GM23338 (cell line): ENCODE measurements at regions not wholly inside any gene's neighbourhood (a gene's known extent, or its start where the extent isn't known, plus 50 kb on each side); places are given as distances from the start of the nearest gene placed in this dataset.

Source experiments
- ATAC-seq: fragments of 200-7000 bp; cut with Tn5 transposase; 3 replicates; pipeline ENCODE4 v1.9.1; 2020
- DNase-seq: peaks from one replicate; pipeline ENCODE4 v3.0.0-alpha.2; 2015; ENCODE audit warnings: low spot score
- H2AFZ ChIP-seq: fragments of 200-600 bp; sonication (generic); 2 replicates; pipeline ENCODE4 v1.8.0; 2016; ENCODE audit warnings: antibody characterized with exemption, mild to moderate bottlenecking, moderate library complexity
- H3F3A ChIP-seq: fragments of 200-600 bp; sonication (generic); replicated peaks from 2 replicates; pipeline ENCODE4 v1.8.0; 2017; ENCODE audit warnings: antibody characterized with exemption, mixed run types, low read depth
- H3K27ac ChIP-seq: fragments of 200-600 bp; sonication (generic); 2 replicates; pipeline ENCODE4 v1.6.1; 2016; ENCODE audit warnings: low read depth
- H3K27me3 ChIP-seq: fragments of 200-600 bp; sonication (generic); 2 replicates; pipeline ENCODE4 v1.8.0; 2016; ENCODE audit warnings: mild to moderate bottlenecking, mixed run types, moderate library complexity; ENCODE audit not compliant: insufficient read depth
- H3K36me3 ChIP-seq: fragments of 200-600 bp; sonication (generic); 2 replicates; pipeline ENCODE4 v1.8.0; 2016; ENCODE audit warnings: mild to moderate bottlenecking; ENCODE audit not compliant: insufficient read depth
- H3K4me1 ChIP-seq: fragments of 200-600 bp; sonication (generic); 2 replicates; pipeline ENCODE4 v1.8.0; 2016; ENCODE audit warnings: mild to moderate bottlenecking, moderate library complexity; ENCODE audit not compliant: insufficient read depth
- H3K4me2 ChIP-seq: fragments of 200-600 bp; sonication (generic); 2 replicates; pipeline ENCODE4 v1.7.1; 2017; ENCODE audit warnings: mixed run types
- H3K4me3 ChIP-seq: fragments of 200-600 bp; sonication (generic); 2 replicates; pipeline ENCODE4 v1.6.1; 2016; ENCODE audit warnings: mixed run types
- H3K79me2 ChIP-seq: fragments of 200-600 bp; sonication (generic); replicated peaks from 2 replicates; pipeline ENCODE4 v1.8.0; 2017; ENCODE audit warnings: mild to moderate bottlenecking; ENCODE audit not compliant: insufficient read depth
- H3K9me2 ChIP-seq: fragments of 200-600 bp; sonication (generic); 2 replicates; pipeline ENCODE4 v1.8.0; 2017; ENCODE audit not compliant: insufficient read depth
- H4K20me1 ChIP-seq: fragments of 200-600 bp; sonication (generic); replicated peaks from 2 replicates; pipeline ENCODE4 v1.8.0; 2017; ENCODE audit warnings: mild to moderate bottlenecking; ENCODE audit not compliant: insufficient read depth
- H3K27ac Mint-ChIP-seq: 2 replicates; pipeline ENCODE4 v1.8.0; 2020; ENCODE audit warnings: inconsistent platforms, mild to moderate bottlenecking, moderate library complexity, mixed read lengths
- H3K27me3 Mint-ChIP-seq: 3 replicates; pipeline ENCODE4 v1.8.0; 2022; ENCODE audit warnings: low read depth, mild to moderate bottlenecking, moderate library complexity, mixed read lengths, inconsistent platforms; ENCODE audit not compliant: insufficient read depth, poor library complexity
- H3K36me3 Mint-ChIP-seq: 3 replicates; pipeline ENCODE4 v1.8.0; 2021; ENCODE audit warnings: low read depth, mild to moderate bottlenecking, inconsistent platforms, moderate library complexity, mixed read lengths
- H3K4me1 Mint-ChIP-seq: 3 replicates; pipeline ENCODE4 v1.8.0; 2020; ENCODE audit warnings: mild to moderate bottlenecking, inconsistent platforms, mixed read lengths
- H3K4me3 Mint-ChIP-seq: 3 replicates; pipeline ENCODE4 v1.8.0; 2021; ENCODE audit warnings: moderate library complexity, mild to moderate bottlenecking, inconsistent platforms, mixed read lengths
- H3K9me3 Mint-ChIP-seq: 3 replicates; pipeline ENCODE4 v1.8.0; 2020; ENCODE audit warnings: moderate library complexity, mild to moderate bottlenecking, inconsistent platforms, mixed read lengths
- CREB1 ChIP-seq: fragments of 250-450 bp; sonication (Bioruptor Pico); IDR thresholded peaks from 2 replicates; pipeline ENCODE4 v1.5.0; 2020; ENCODE audit warnings: low read depth, mild to moderate bottlenecking, moderate library complexity
- CTCF ChIP-seq, 2 experiments: fragments of 200-600 bp in 1 of 2; sonication (generic) in 1 of 2; conservative IDR thresholded peaks; 2 replicates each; pipeline versions ENCODE4 v1.5.1 to v1.6.1; 2016 to 2017; ENCODE audit warnings: antibody characterized with exemption in 2 of 2, low read depth in 2 of 2, mild to moderate bottlenecking in 2 of 2, moderate library complexity in 1 of 2
- ETS1 ChIP-seq: IDR thresholded peaks from 2 replicates; pipeline ENCODE4 v1.6.1; 2016; ENCODE audit warnings: antibody characterized with exemption
- EZH2 ChIP-seq: fragments of 200-600 bp; sonication (generic); IDR thresholded peaks from one replicate; pipeline ENCODE4 v1.8.0; 2017; ENCODE audit warnings: antibody characterized with exemption, mild to moderate bottlenecking, low read depth; ENCODE audit not compliant: unreplicated experiment
- EZH2phosphoT487 ChIP-seq: fragments of 200-600 bp; sonication (generic); IDR thresholded peaks from one replicate; pipeline ENCODE4 v1.8.1; 2018; ENCODE audit warnings: antibody characterized with exemption; ENCODE audit not compliant: unreplicated experiment
- JUNB ChIP-seq: IDR thresholded peaks from one replicate; pipeline ENCODE4 v1.6.1; 2016; ENCODE audit warnings: antibody characterized with exemption; ENCODE audit not compliant: unreplicated experiment
- NANOG ChIP-seq: IDR thresholded peaks from 2 replicates; pipeline ENCODE4 v1.6.1; 2016; ENCODE audit warnings: antibody characterized with exemption, borderline replicate concordance
- POLR2AphosphoS5 ChIP-seq: IDR thresholded peaks from 2 replicates; pipeline ENCODE4 v1.6.1; 2016; ENCODE audit warnings: antibody characterized with exemption, low read depth
- REST ChIP-seq: IDR thresholded peaks from one replicate; pipeline ENCODE4 v1.6.1; 2018; ENCODE audit warnings: antibody characterized with exemption; ENCODE audit not compliant: unreplicated experiment
- STAT1 ChIP-seq: IDR thresholded peaks from one replicate; pipeline ENCODE4 v1.6.1; 2016; ENCODE audit warnings: antibody characterized with exemption; ENCODE audit not compliant: unreplicated experiment
- ZNF114 ChIP-seq: fragments of 250-450 bp; sonication (Bioruptor Pico); IDR thresholded peaks from 2 replicates; pipeline ENCODE4 v1.5.0; 2020; ENCODE audit warnings: mild to moderate bottlenecking, moderate library complexity
- ZNF331 ChIP-seq: fragments of 250-450 bp; sonication (Bioruptor Pico); IDR thresholded peaks from 2 replicates; pipeline ENCODE4 v1.5.0; 2020; ENCODE audit warnings: low read depth, mild to moderate bottlenecking, moderate library complexity
- ZNF462 ChIP-seq: fragments of 250-450 bp; sonication (Bioruptor Pico); IDR thresholded peaks from 2 replicates; pipeline ENCODE4 v1.5.0; 2020; ENCODE audit warnings: mild to moderate bottlenecking, moderate library complexity

- Histone ChIP-seq H3K36me3 (no peaks in the 10 kb centered on the region), H3K79me2 (no peaks in the 10 kb centered on the region), H3K4me2 (no peak overlapping the region), H3K4me3 (no peak overlapping the region), H2AFZ (no peak overlapping the region), H4K20me1 (no peaks in the 10 kb centered on the region), H3K4me1 (peaks cover 8% of the 10 kb centered on the region), H3K9me2 (0 out of 2 replicates have a peak, but pooled peaks cover 17% of the 10 kb centered on the region), H3K27me3 (no peaks in the 10 kb centered on the region), H3F3A (no peaks in the 10 kb centered on the region), H3K27ac (no peak overlapping the region)
- TF ChIP-seq POLR2AphosphoS5 (no peak), ZNF331 (CRISPR knock-in tag) (no peak), REST (no peak), ZNF462 (CRISPR knock-in tag) (no peak), STAT1 (no peak), CREB1 (no peak), JUNB (no peak), NANOG (no peak), ZNF114 (CRISPR knock-in tag) (no peak), ETS1 (no peak), CTCF (conservative IDR thresholded peaks at IDR 0.05; ENCODE audit: low read depth in 2 of 2) (no peak), EZH2phosphoT487 (no peak), EZH2 (no peak)
- Mint-ChIP-seq H3K27me3 (peaks cover 4% of the 10 kb centered on the region), H3K4me3 (no peak overlapping the region), H3K27ac (no peak overlapping the region), H3K36me3 (no peaks in the 10 kb centered on the region), H3K4me1 (peaks cover 5% of the 10 kb centered on the region; the same call in 2 of the 3 replicates), H3K9me3 (no peaks in the 10 kb centered on the region)
- no peak for ATAC-seq
- DNase-seq: no peak
Measured at GRCh38 chr20:12016291-12016690, 98.6 kb downstream of the BTBD3 start.
